Loucy (cell line): ENCODE measurements at regions not wholly inside any gene's neighbourhood (a gene's known extent, or its start where the extent isn't known, plus 50 kb on each side); places are given as distances from the start of the nearest gene placed in this dataset.
"Not testable (repeated sequence)": the region's sequence is repeated elsewhere in the genome, so short reads cannot be mapped to it uniquely, and the experiment has no call there.

Experiments used
- H2AFZ ChIP-seq: fragments of 200-600 bp; sonication (generic); 2 replicates; pipeline ENCODE4 v1.6.0; 2016; ENCODE audit warnings: antibody characterized with exemption, mild to moderate bottlenecking, low read length, moderate library complexity
- H3F3A ChIP-seq: fragments of 200-600 bp; 2 replicates; pipeline ENCODE4 v1.6.0; 2016; ENCODE audit warnings: antibody characterized with exemption, low read depth, mild to moderate bottlenecking
- H3K27me3 ChIP-seq: fragments of 200-600 bp; sonication (generic); 2 replicates; pipeline ENCODE4 v1.6.1; 2014; ENCODE audit warnings: low read length, mild to moderate bottlenecking; ENCODE audit not compliant: insufficient read depth, poor library complexity, severe bottlenecking
- H3K36me3 ChIP-seq: fragments of 200-600 bp; sonication (generic); 2 replicates; pipeline ENCODE4 v1.6.1; 2016; ENCODE audit warnings: low read length; ENCODE audit not compliant: insufficient read depth
- H3K4me1 ChIP-seq: fragments of 200-600 bp; sonication (generic); 2 replicates; pipeline ENCODE4 v1.5.1; 2014; ENCODE audit warnings: low read length, mild to moderate bottlenecking; ENCODE audit not compliant: insufficient read depth, poor library complexity, severe bottlenecking
- H3K4me2 ChIP-seq: fragments of 200-600 bp; sonication (generic); 2 replicates; pipeline ENCODE4 v1.6.0; 2014; ENCODE audit warnings: antibody characterized with exemption, low read length, low read depth, mild to moderate bottlenecking; ENCODE audit not compliant: poor library complexity, severe bottlenecking
- H3K4me3 ChIP-seq: fragments of 200-600 bp; sonication (generic); 2 replicates; pipeline ENCODE4 v1.5.1; 2014; ENCODE audit warnings: low read length, mild to moderate bottlenecking, mixed read lengths; ENCODE audit not compliant: poor library complexity, severe bottlenecking
- H3K79me2 ChIP-seq: fragments of 200-600 bp; sonication (generic); 2 replicates; pipeline ENCODE4 v1.6.1; 2014; ENCODE audit warnings: low read length; ENCODE audit not compliant: insufficient read depth
- H3K9ac ChIP-seq: fragments of 200-600 bp; sonication (generic); 2 replicates; pipeline ENCODE4 v1.6.0; 2014; ENCODE audit warnings: mild to moderate bottlenecking, low read depth, low read length, moderate library complexity; ENCODE audit not compliant: poor library complexity, severe bottlenecking
- H3K9me2 ChIP-seq: fragments of 200-600 bp; sonication (generic); replicated peaks from 2 replicates; pipeline ENCODE4 v1.6.1; 2016; ENCODE audit warnings: low read depth, low read length, mixed read lengths
- H3K9me3 ChIP-seq: fragments of 200-600 bp; sonication (generic); 2 replicates; pipeline ENCODE4 v1.6.1; 2014; ENCODE audit warnings: mild to moderate bottlenecking, antibody characterized with exemption, low read length, low read depth; ENCODE audit not compliant: insufficient read depth
- H4K20me1 ChIP-seq: fragments of 200-600 bp; sonication (generic); 2 replicates; pipeline ENCODE4 v1.6.0; 2014; ENCODE audit warnings: antibody characterized with exemption, low read length, mild to moderate bottlenecking; ENCODE audit not compliant: insufficient read depth, poor library complexity, severe bottlenecking
- CTCF ChIP-seq: fragments of 200-600 bp; sonication (generic); conservative IDR thresholded peaks from 2 replicates; pipeline ENCODE4 v1.5.1; 2014; ENCODE audit warnings: mild to moderate bottlenecking, antibody characterized with exemption, low read length
- EZH2phosphoT487 ChIP-seq: fragments of 200-600 bp; IDR thresholded peaks from 2 replicates; pipeline ENCODE4 v1.6.1; 2018; ENCODE audit warnings: antibody characterized with exemption, mild to moderate bottlenecking, moderate library complexity, borderline replicate concordance

GRCh38 chr12:87425942-87426554 lies 603.2 kb downstream of the C12orf50 start:
- TF ChIP-seq CTCF: no peak
- no peak for TF ChIP-seq EZH2phosphoT487
- no peaks in the 10 kb centered on the region for H3K27me3 ChIP-seq
- H3K9me3 ChIP-seq: no peaks in the 10 kb centered on the region
- H3K9ac ChIP-seq: no peak overlapping the region
- no peaks in the 10 kb centered on the region for H3K36me3 ChIP-seq
- H3K79me2 ChIP-seq: no peaks in the 10 kb centered on the region
- H3K4me1 ChIP-seq: no peaks in the 10 kb centered on the region
- no peak overlapping the region for H2AFZ ChIP-seq
- H3K4me2 ChIP-seq: no peak overlapping the region
- no peaks in the 10 kb centered on the region for H4K20me1 ChIP-seq
- H3K4me3 ChIP-seq: no peak overlapping the region
- H3K9me2 ChIP-seq: no peaks in the 10 kb centered on the region
- H3F3A ChIP-seq: no peaks in the 10 kb centered on the region

GRCh38 chr12:87421233-87421632 lies 608.0 kb downstream of the C12orf50 start:
- H3F3A ChIP-seq, H2AFZ ChIP-seq, H3K9me2 ChIP-seq, H3K9me3 ChIP-seq, H3K4me1 ChIP-seq, H3K4me2 ChIP-seq, H3K9ac ChIP-seq, H3K36me3 ChIP-seq, H3K27me3 ChIP-seq, H4K20me1 ChIP-seq, H3K4me3 ChIP-seq, H3K79me2 ChIP-seq: not testable (repeated sequence)

- Histone ChIP-seq H3K9me2 (no peaks in the 10 kb centered on the region), H3K4me1 (no peaks in the 10 kb centered on the region), H2AFZ (no peak overlapping the region), H3K4me2 (no peak overlapping the region), H3K9ac (no peak overlapping the region), H3K36me3 (no peaks in the 10 kb centered on the region), H3K79me2 (no peaks in the 10 kb centered on the region), H3K4me3 (no peak overlapping the region), H3F3A (no peaks in the 10 kb centered on the region), H4K20me1 (no peaks in the 10 kb centered on the region), H3K9me3 (no peaks in the 10 kb centered on the region), H3K27me3 (no peaks in the 10 kb centered on the region)
- TF ChIP-seq EZH2phosphoT487 (no peak), CTCF (no peak)
These were observed 615.4 kb downstream of the C12orf50 start for GRCh38 chr12:87413784-87414183.

GRCh38 chr12:87406926-87407325 lies 622.3 kb downstream of the C12orf50 start:
- Histone ChIP-seq H2AFZ (no peak overlapping the region), H3K4me2 (no peak overlapping the region), H3K4me3 (no peak overlapping the region), H3F3A (no peaks in the 10 kb centered on the region), H3K9ac (no peak overlapping the region), H3K9me3 (no peaks in the 10 kb centered on the region), H3K36me3 (no peaks in the 10 kb centered on the region), H4K20me1 (no peaks in the 10 kb centered on the region), H3K9me2 (no peaks in the 10 kb centered on the region), H3K79me2 (no peaks in the 10 kb centered on the region), H3K4me1 (no peaks in the 10 kb centered on the region), H3K27me3 (no peaks in the 10 kb centered on the region)
- TF ChIP-seq CTCF: no peak
- no peak for TF ChIP-seq EZH2phosphoT487
